ENCODE measurements at regions not wholly inside any gene's neighbourhood (a gene's known extent, or its start where the extent isn't known, plus 50 kb on each side); places are given as distances from the start of the nearest gene placed in this dataset.

- Histone ChIP-seq H3K36me3 (no peaks in the 10 kb centered on the region), H3K27me3 (ENCODE audit: insufficient read depth, low read depth, severe bottlenecking) (no peaks in the 10 kb centered on the region), H3K27ac (no peak overlapping the region), H3K4me3 (ENCODE audit: low read depth, low read length) (no peak overlapping the region), H3K9me3 (ENCODE audit: severe bottlenecking) (no peaks in the 10 kb centered on the region)
- TF ChIP-seq, protein P1, sequence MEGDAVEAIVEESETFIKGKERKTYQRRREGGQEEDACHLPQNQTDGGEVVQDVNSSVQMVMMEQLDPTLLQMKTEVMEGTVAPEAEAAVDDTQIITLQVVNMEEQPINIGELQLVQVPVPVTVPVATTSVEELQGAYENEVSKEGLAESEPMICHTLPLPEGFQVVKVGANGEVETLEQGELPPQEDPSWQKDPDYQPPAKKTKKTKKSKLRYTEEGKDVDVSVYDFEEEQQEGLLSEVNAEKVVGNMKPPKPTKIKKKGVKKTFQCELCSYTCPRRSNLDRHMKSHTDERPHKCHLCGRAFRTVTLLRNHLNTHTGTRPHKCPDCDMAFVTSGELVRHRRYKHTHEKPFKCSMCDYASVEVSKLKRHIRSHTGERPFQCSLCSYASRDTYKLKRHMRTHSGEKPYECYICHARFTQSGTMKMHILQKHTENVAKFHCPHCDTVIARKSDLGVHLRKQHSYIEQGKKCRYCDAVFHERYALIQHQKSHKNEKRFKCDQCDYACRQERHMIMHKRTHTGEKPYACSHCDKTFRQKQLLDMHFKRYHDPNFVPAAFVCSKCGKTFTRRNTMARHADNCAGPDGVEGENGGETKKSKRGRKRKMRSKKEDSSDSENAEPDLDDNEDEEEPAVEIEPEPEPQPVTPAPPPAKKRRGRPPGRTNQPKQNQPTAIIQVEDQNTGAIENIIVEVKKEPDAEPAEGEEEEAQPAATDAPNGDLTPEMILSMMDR (IDR thresholded peaks at IDR 0.05; ENCODE audit: low read depth, low read length) = no peak
- DNase-seq = no peak
Measured at GRCh38 chr11:10380921-10381320, 74.1 kb upstream of the AMPD3 start.

GRCh38 chr11:10381736-10382135, 73.3 kb upstream of the AMPD3 start:
- H3K27ac ChIP-seq = no peak overlapping the region

DNA sequence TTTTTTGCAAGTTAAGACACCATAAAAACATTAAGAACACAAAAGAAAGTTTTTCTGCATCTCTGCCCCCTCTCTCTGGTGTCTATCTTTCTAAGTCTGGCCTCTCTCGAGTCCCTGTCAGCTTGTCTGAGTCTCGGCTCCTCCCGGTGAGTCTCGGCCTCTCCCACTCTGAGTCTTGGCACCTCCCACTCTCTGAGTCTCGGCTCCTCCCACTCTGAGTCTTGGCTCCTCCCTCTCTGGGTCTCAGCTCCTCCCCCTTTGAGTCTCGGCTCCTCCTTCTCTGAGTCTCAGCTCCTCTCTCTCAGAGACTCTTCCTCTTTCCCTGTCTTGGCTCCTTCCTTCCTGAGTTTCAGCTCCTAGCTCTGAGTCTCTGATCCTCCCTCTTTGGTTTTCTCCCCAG, 72.5 kb upstream of the AMPD3 start:
- DNase-seq = no peak
- Histone ChIP-seq H3K27ac (no peak overlapping the region), H3K4me3 (ENCODE audit: low read depth, low read length) (no peak overlapping the region), H3K36me3 (no peaks in the 10 kb centered on the region), H3K9me3 (ENCODE audit: severe bottlenecking) (no peaks in the 10 kb centered on the region), H3K27me3 (ENCODE audit: insufficient read depth, low read depth, severe bottlenecking) (no peaks in the 10 kb centered on the region)
- TF ChIP-seq, protein P1 (IDR thresholded peaks at IDR 0.05; ENCODE audit: low read depth, low read length) = no peak

More at GRCh38 chr11:10381736-10382135, 73.3 kb upstream of the AMPD3 start:
- Histone ChIP-seq H3K9me3 (ENCODE audit: severe bottlenecking) (no peaks in the 10 kb centered on the region), H3K4me3 (ENCODE audit: low read depth, low read length) (no peak overlapping the region), H3K27me3 (ENCODE audit: insufficient read depth, low read depth, severe bottlenecking) (no peaks in the 10 kb centered on the region), H3K36me3 (no peaks in the 10 kb centered on the region)
- DNase-seq = no peak
- TF ChIP-seq, protein P1 (IDR thresholded peaks at IDR 0.05; ENCODE audit: low read depth, low read length) = no peak

DNA sequence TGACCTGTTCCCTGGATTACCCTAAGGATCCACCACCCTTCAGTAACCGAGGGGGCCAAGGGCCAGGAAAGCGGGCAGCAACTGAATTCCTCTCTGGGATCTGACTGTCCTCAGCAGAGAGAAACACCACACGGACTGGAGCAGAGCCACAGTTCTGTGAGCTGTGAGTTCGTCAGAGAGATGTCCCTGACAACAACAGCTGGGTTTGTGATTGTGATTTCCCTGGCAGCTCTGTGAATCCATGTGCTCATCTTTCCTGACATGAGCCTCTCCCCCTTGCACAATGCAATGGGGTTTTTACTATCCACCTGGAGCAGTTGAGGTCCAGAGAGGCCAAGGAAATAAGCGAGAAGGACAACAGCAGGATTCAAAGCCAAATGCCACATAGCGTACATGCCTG, 69.4 kb upstream of the AMPD3 start:
- Histone ChIP-seq H3K4me3 (ENCODE audit: low read depth, low read length) (no peak overlapping the region), H3K36me3 (no peaks in the 10 kb centered on the region), H3K27me3 (ENCODE audit: insufficient read depth, low read depth, severe bottlenecking) (no peaks in the 10 kb centered on the region), H3K27ac (no peak overlapping the region), H3K9me3 (ENCODE audit: severe bottlenecking) (no peaks in the 10 kb centered on the region)
- TF ChIP-seq, protein P1 (IDR thresholded peaks at IDR 0.05; ENCODE audit: low read depth, low read length) = no peak
- DNase-seq = no peak

DNA sequence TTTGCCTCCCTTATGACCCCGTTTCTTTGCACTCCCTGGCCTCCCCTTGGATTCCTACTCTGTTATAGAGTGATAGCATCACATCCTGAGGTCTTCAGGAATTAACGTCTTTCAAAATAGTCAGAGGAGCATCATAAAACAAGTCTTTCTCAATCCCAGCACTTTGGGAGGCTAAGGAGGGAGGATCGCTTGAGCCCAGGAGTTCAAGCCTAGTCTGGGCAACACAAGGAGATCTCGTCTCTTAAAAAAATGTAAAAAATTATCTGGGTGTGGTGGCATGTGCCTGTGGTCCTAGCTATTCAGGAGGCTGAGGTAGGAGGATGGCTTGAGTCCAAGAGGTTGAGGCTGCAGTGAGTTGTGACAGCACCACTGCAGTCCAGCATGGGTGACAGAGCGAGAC, 68.7 kb upstream of the AMPD3 start:
- no peak overlapping the region for H3K27ac ChIP-seq
- no peak overlapping the region for H3K4me3 ChIP-seq (ENCODE audit: low read depth, low read length)
- no peak for DNase-seq
- no peaks in the 10 kb centered on the region for H3K27me3 ChIP-seq (ENCODE audit: insufficient read depth, low read depth, severe bottlenecking)
- no peaks in the 10 kb centered on the region for H3K9me3 ChIP-seq (ENCODE audit: severe bottlenecking)
- no peaks in the 10 kb centered on the region for H3K36me3 ChIP-seq
- TF ChIP-seq, protein P1 (IDR thresholded peaks at IDR 0.05; ENCODE audit: low read depth, low read length) = no peak

- no peaks in the 10 kb centered on the region for H3K36me3 ChIP-seq
- no peak overlapping the region for H3K27ac ChIP-seq
- no peaks in the 10 kb centered on the region for H3K27me3 ChIP-seq (ENCODE audit: insufficient read depth, low read depth, severe bottlenecking)
- H3K9me3 ChIP-seq (ENCODE audit: severe bottlenecking) = no peaks in the 10 kb centered on the region
- TF ChIP-seq, protein P1 (IDR thresholded peaks at IDR 0.05; ENCODE audit: low read depth, low read length) = no peak
- DNase-seq = no peak
- no peak overlapping the region for H3K4me3 ChIP-seq (ENCODE audit: low read depth, low read length)
Measured at GRCh38 chr11:10386861-10387205, 68.2 kb upstream of the AMPD3 start.
